ENCODE measurements at regions not wholly inside any gene's neighbourhood (a gene's known extent, or its start where the extent isn't known, plus 50 kb on each side); places are given as distances from the start of the nearest gene placed in this dataset.
A peak's percentile ranks its signal among the peaks of the same experiment; 100 is the strongest.

GRCh38 chrX:14476205-14476604, 53.1 kb upstream of the GLRA2 start:
- no peak for DNase-seq

- no peak for DNase-seq
Measured at GRCh38 chrX:14449773-14450172, 79.6 kb upstream of the GLRA2 start.

GRCh38 chrX:14448406-14448805, 80.9 kb upstream of the GLRA2 start:
- DNase-seq, result no peak

- DNase-seq, result no peak
Measured at GRCh38 chrX:14440106-14440505, 89.2 kb upstream of the GLRA2 start.

- no peak for DNase-seq
Measured at GRCh38 chrX:14427614-14428013, 101.7 kb upstream of the GLRA2 start.

GRCh38 chrX:14420841-14421240, 108.5 kb upstream of the GLRA2 start:
- no peak for DNase-seq

- no peak for DNase-seq
Measured at GRCh38 chrX:14412686-14413085, 116.7 kb upstream of the GLRA2 start.

GRCh38 chrX:14411326-14411725, 118.0 kb upstream of the GLRA2 start:
- DNase-seq, result no peak

GRCh38 chrX:14409341-14409740, 120.0 kb upstream of the GLRA2 start:
- DNase-seq, result peak; percentile 0

GRCh38 chrX:14406225-14406624, 123.1 kb upstream of the GLRA2 start:
- DNase-seq, result no peak

GRCh38 chrX:14398725-14399124, 130.6 kb upstream of the GLRA2 start:
- DNase-seq, result no peak

GRCh38 chrX:14389682-14390081, 139.7 kb upstream of the GLRA2 start:
- DNase-seq, result no peak

- no peak for DNase-seq
Measured at GRCh38 chrX:14386981-14387380, 142.4 kb upstream of the GLRA2 start.

- DNase-seq, result no peak
Measured at GRCh38 chrX:14380044-14380443, 149.3 kb upstream of the GLRA2 start.

- DNase-seq, result no peak
Measured at GRCh38 chrX:14377427-14377826, 151.9 kb upstream of the GLRA2 start.

GRCh38 chrX:14363728-14364127, 165.6 kb upstream of the GLRA2 start:
- DNase-seq, result no peak

- no peak for DNase-seq
Measured at GRCh38 chrX:14362721-14363120, 166.6 kb upstream of the GLRA2 start.

- DNase-seq, result no peak
Measured at GRCh38 chrX:14361435-14361834, 167.9 kb upstream of the GLRA2 start.

- DNase-seq, result no peak
Measured at GRCh38 chrX:14359727-14360126, 169.6 kb upstream of the GLRA2 start.

GRCh38 chrX:14359316-14359715, 170.0 kb upstream of the GLRA2 start:
- no peak for DNase-seq

GRCh38 chrX:14357314-14357713, 172.0 kb upstream of the GLRA2 start:
- no peak for DNase-seq

- no peak for DNase-seq
Measured at GRCh38 chrX:14356401-14356800, 172.9 kb upstream of the GLRA2 start.

- DNase-seq, result no peak
Measured at GRCh38 chrX:14355556-14355955, 173.8 kb upstream of the GLRA2 start.

GRCh38 chrX:14354521-14354920, 174.8 kb upstream of the GLRA2 start:
- no peak for DNase-seq

- DNase-seq, result no peak
Measured at GRCh38 chrX:14352511-14352910, 176.8 kb upstream of the GLRA2 start.
